ENCODE measurements at regions not wholly inside any gene's neighbourhood (a gene's known extent, or its start where the extent isn't known, plus 50 kb on each side); places are given as distances from the start of the nearest gene placed in this dataset.
"Not testable (repeated sequence)": the region's sequence is repeated elsewhere in the genome, so short reads cannot be mapped to it uniquely, and the experiment has no call there.

DNA sequence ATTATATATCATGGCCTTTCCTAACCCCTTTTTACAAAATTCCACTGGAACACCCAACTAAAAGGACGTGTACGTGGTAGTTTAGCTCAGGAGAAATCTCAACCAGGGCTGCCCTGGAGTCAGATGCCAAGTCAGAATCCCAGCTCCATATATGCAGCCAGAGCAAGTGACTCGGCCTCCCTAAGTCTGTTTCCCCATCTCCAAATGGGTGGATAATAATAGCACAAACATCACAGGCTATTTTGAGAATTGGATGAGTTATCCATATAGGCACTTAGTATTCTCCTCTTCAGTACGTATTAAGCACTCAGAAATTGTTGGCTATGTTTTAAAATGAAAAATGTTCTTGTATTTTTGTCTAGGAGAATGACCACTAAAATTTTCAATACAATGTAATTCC is 481.5 kb downstream of the CD109 start:
- TF ChIP-seq, protein P1, sequence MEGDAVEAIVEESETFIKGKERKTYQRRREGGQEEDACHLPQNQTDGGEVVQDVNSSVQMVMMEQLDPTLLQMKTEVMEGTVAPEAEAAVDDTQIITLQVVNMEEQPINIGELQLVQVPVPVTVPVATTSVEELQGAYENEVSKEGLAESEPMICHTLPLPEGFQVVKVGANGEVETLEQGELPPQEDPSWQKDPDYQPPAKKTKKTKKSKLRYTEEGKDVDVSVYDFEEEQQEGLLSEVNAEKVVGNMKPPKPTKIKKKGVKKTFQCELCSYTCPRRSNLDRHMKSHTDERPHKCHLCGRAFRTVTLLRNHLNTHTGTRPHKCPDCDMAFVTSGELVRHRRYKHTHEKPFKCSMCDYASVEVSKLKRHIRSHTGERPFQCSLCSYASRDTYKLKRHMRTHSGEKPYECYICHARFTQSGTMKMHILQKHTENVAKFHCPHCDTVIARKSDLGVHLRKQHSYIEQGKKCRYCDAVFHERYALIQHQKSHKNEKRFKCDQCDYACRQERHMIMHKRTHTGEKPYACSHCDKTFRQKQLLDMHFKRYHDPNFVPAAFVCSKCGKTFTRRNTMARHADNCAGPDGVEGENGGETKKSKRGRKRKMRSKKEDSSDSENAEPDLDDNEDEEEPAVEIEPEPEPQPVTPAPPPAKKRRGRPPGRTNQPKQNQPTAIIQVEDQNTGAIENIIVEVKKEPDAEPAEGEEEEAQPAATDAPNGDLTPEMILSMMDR (IDR thresholded peaks at IDR 0.05 in 8 of 11, conservative IDR thresholded peaks at IDR 0.05 in 3 of 11): no peak
- TF ChIP-seq POLR2A (IDR thresholded peaks at IDR 0.05) (no peak), POLR2AphosphoS5 (IDR thresholded peaks at IDR 0.05) (no peak)
- no peak for DNase-seq
- 70 to 79% (median 79%) methylated on average over 4 of the region's 4 CpGs for WGBS, 5 donors
- H3K27ac ChIP-seq: no peak overlapping the region
- H3K27me3 ChIP-seq (replicated peaks in 1 of 7): no peaks in the 10 kb centered on the region
- H3K36me3 ChIP-seq: no peaks in the 10 kb centered on the region
- peaks cover 0 to 10% (median 0%) of the 10 kb centered on the region in 8 donors for H3K9me3 ChIP-seq
- no peaks in the 10 kb centered on the region for H3K4me1 ChIP-seq
- H3K4me3 ChIP-seq: no peak overlapping the region
- intact Hi-C loops (cut with DNase I; ENCODE audit: low total_unique reads): no loop called here

GRCh38 chr6:74170550-74170949 is 474.5 kb downstream of the CD109 start:
- H3K36me3 ChIP-seq; DNase-seq; intact Hi-C loops (cut with DNase I; ENCODE audit: low total_unique reads); H3K4me3 ChIP-seq; H3K4me1 ChIP-seq; H3K27ac ChIP-seq; H3K9me3 ChIP-seq; H3K27me3 ChIP-seq (replicated peaks in 1 of 7): not testable (repeated sequence)
- WGBS, 5 donors: 85 to 97% (median 92%) methylated on average over 2 of the region's 2 CpGs

DNA sequence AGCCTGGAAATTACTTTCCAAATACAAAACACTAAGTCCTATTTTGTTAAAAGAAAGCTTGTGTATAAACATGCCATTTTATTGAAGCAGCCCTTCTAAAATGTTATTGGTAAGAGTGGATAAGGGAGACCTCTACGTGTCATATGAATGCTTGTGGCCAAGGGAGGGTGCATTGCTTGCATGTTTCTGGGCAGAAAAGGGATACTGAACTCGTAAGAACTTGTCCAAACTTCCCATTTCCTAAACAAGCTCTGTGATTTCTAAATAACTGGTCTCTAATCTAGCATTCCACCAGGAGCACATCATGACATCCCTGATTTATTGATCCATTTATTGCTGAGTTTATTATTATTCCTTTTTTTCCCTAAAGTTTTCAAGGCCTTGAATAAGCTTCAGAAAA is 474.1 kb downstream of the CD109 start:
- no peak overlapping the region for H3K27ac ChIP-seq
- H3K27me3 ChIP-seq (replicated peaks in 1 of 7): no peaks in the 10 kb centered on the region
- no peak for DNase-seq
- TF ChIP-seq, protein P1 (IDR thresholded peaks at IDR 0.05 in 8 of 11, conservative IDR thresholded peaks at IDR 0.05 in 3 of 11): no peak
- no peak for TF ChIP-seq POLR2AphosphoS5 (IDR thresholded peaks at IDR 0.05)
- TF ChIP-seq POLR2A (IDR thresholded peaks at IDR 0.05): no peak
- H3K4me3 ChIP-seq: no peak overlapping the region
- 29 to 62% (median 48%) methylated on average over 2 of the region's 2 CpGs for WGBS, 5 donors
- no peaks in the 10 kb centered on the region for H3K36me3 ChIP-seq
- H3K9me3 ChIP-seq: no peaks in the 10 kb centered on the region
- H3K4me1 ChIP-seq: no peaks in the 10 kb centered on the region
- intact Hi-C loops (cut with DNase I; ENCODE audit: low total_unique reads): no loop called here

GRCh38 chr6:74167976-74168375 is 472.0 kb downstream of the CD109 start:
- H3K4me1 ChIP-seq: no peaks in the 10 kb centered on the region
- intact Hi-C loops (cut with DNase I; ENCODE audit: low total_unique reads): no loop called here
- H3K36me3 ChIP-seq: no peaks in the 10 kb centered on the region
- H3K27ac ChIP-seq: no peak overlapping the region
- no peaks in the 10 kb centered on the region for H3K27me3 ChIP-seq (replicated peaks in 1 of 7)
- DNase-seq: no peak
- TF ChIP-seq POLR2A (IDR thresholded peaks at IDR 0.05): no peak
- TF ChIP-seq, protein P1 (IDR thresholded peaks at IDR 0.05 in 8 of 11, conservative IDR thresholded peaks at IDR 0.05 in 3 of 11): no peak
- no peak for TF ChIP-seq POLR2AphosphoS5 (IDR thresholded peaks at IDR 0.05)
- 63 to 78% (median 70%) methylated on average over 1 of the region's 1 CpG for WGBS, 5 donors
- H3K9me3 ChIP-seq: no peaks in the 10 kb centered on the region
- no peak overlapping the region for H3K4me3 ChIP-seq

DNA sequence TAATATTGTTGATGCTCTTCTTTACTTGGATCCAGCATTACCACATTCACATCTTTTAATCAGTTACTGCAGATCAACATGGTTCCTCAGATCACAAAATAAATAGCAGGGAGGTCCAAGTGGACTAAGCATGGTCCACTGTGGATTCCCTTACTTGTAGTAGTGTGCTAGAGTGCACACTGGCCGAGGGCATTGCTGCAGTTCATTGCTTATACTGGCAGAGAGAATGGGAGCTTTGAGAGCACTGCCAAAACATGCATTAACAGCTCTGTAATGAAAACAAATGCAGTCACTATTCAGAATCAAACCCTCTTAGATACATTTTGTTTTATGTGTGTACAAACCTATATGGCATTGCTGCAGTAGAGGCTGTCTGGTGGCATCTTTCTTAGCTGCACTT is 471.5 kb downstream of the CD109 start:
- DNase-seq: no peak
- no peaks in the 10 kb centered on the region for H3K36me3 ChIP-seq
- no peak overlapping the region for H3K27ac ChIP-seq
- intact Hi-C loops (cut with DNase I; ENCODE audit: low total_unique reads): no loop called here
- no peak overlapping the region for H3K4me3 ChIP-seq
- no peaks in the 10 kb centered on the region for H3K27me3 ChIP-seq (replicated peaks in 1 of 7)
- H3K9me3 ChIP-seq: no peaks in the 10 kb centered on the region
- 29 to 50% (median 46%) methylated on average over 1 of the region's 1 CpG for WGBS, 5 donors
- no peaks in the 10 kb centered on the region for H3K4me1 ChIP-seq
- TF ChIP-seq, protein P1 (IDR thresholded peaks at IDR 0.05 in 8 of 11, conservative IDR thresholded peaks at IDR 0.05 in 3 of 11): no peak
- TF ChIP-seq POLR2A (IDR thresholded peaks at IDR 0.05): no peak
- no peak for TF ChIP-seq POLR2AphosphoS5 (IDR thresholded peaks at IDR 0.05)
